ENCODE measurements at regions not wholly inside any gene's neighbourhood (a gene's known extent, or its start where the extent isn't known, plus 50 kb on each side); places are given as distances from the start of the nearest gene placed in this dataset.

DNA sequence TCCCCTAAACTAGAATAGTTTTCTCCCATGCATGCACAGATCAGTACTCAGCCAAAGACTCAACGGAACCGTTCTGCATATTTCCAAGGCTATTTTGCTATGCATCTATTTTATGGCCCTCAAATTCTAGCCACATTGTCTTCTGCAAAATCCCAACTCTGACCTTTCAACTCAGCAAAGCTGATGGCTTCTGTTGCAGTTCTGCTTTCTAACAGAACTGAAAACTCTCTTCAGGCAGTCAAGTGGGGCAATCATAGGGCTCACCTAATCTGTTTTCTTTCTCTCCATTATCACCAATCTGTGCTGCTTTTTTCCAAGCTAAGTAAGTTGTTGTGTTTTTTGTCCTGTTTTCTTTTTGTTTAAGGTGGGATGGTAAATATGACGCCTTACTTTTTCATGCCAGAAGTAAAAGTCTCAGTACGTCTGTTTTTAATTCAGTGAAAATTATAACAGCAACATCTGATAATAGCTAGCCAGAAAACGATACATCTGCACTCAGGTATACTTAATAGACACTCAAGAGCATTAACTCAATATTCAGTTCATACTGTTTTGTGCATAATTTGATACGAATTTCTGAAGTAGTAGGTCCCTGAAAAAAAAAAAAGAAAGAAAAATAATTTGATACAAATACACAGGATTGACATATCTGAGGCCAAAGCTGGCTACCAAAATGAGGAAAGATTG, 454.3 kb downstream of the TLE1 start:
- TF ChIP-seq, protein P1, sequence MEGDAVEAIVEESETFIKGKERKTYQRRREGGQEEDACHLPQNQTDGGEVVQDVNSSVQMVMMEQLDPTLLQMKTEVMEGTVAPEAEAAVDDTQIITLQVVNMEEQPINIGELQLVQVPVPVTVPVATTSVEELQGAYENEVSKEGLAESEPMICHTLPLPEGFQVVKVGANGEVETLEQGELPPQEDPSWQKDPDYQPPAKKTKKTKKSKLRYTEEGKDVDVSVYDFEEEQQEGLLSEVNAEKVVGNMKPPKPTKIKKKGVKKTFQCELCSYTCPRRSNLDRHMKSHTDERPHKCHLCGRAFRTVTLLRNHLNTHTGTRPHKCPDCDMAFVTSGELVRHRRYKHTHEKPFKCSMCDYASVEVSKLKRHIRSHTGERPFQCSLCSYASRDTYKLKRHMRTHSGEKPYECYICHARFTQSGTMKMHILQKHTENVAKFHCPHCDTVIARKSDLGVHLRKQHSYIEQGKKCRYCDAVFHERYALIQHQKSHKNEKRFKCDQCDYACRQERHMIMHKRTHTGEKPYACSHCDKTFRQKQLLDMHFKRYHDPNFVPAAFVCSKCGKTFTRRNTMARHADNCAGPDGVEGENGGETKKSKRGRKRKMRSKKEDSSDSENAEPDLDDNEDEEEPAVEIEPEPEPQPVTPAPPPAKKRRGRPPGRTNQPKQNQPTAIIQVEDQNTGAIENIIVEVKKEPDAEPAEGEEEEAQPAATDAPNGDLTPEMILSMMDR (IDR thresholded peaks at IDR 0.05) = no peak
- H3K27me3 Mint-ChIP-seq (ENCODE audit: insufficient read depth, low read depth) = no peaks in the 10 kb centered on the region
- H3K9me3 Mint-ChIP-seq = peaks cover 5% of the 10 kb centered on the region
- H3K27ac ChIP-seq = no peak overlapping the region
- peaks cover 2% of the 10 kb centered on the region for H3K36me3 Mint-ChIP-seq
- no peaks in the 10 kb centered on the region for H3K9me3 ChIP-seq (ENCODE audit: low read depth)
- H2AFZ ChIP-seq (replicated peaks) = peak overlapping the region; percentile 23
- no peak overlapping the region for H3K27ac Mint-ChIP-seq
- no peak overlapping the region for H3K9ac ChIP-seq
- H4K20me1 ChIP-seq (ENCODE audit: low read depth) = no peaks in the 10 kb centered on the region
- H3K4me3 Mint-ChIP-seq = no peak overlapping the region
- peak overlapping the region; percentile 24 for H3K4me2 ChIP-seq
- no peaks in the 10 kb centered on the region for H3K36me3 ChIP-seq
- no peak overlapping the region for H3K4me3 ChIP-seq
- H3K79me2 ChIP-seq (ENCODE audit: low read depth) = no peaks in the 10 kb centered on the region
- peaks cover 10% of the 10 kb centered on the region for H3K4me1 ChIP-seq
- peak; percentile 26 for DNase-seq (ENCODE audit: low spot score)
- H3K4me1 Mint-ChIP-seq = no peaks in the 10 kb centered on the region
- no peaks in the 10 kb centered on the region for H3K27me3 ChIP-seq
- H3F3A ChIP-seq (ENCODE audit: low read depth) = peaks cover 7% of the 10 kb centered on the region

DNA sequence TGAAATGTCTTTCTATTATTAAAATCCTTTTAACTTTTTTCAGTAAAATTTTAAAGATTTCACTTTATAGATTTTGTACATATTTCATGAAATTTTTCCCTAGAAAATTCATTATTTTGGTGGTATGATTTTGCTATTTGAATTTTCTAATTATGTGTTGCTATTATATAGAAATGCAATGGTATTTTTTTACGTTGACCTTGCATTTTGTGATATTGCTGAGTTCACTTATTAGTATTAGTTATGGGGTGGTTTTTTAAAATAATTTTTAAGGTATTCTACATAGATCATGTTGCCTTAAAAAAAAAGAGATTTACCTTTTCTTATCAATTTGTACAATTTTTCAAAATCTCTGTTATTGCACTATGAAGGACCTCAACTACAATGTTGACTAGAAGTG, 458.3 kb downstream of the TLE1 start:
- Mint-ChIP-seq H3K4me1 (peaks cover 16% of the 10 kb centered on the region), H3K4me3 (no peak overlapping the region), H3K36me3 (no peaks in the 10 kb centered on the region), H3K27ac (no peak overlapping the region), H3K27me3 (ENCODE audit: insufficient read depth, low read depth) (no peaks in the 10 kb centered on the region), H3K9me3 (no peaks in the 10 kb centered on the region)
- no peaks in the 10 kb centered on the region for H3K36me3 ChIP-seq
- no peak overlapping the region for H3K4me2 ChIP-seq
- no peak overlapping the region for H3K27ac ChIP-seq
- H3K79me2 ChIP-seq (ENCODE audit: low read depth) = no peaks in the 10 kb centered on the region
- no peak overlapping the region for H3K9ac ChIP-seq
- no peaks in the 10 kb centered on the region for H3K9me3 ChIP-seq (ENCODE audit: low read depth)
- peaks cover 23% of the 10 kb centered on the region for H3K4me1 ChIP-seq
- no peak for DNase-seq (ENCODE audit: low spot score)
- no peaks in the 10 kb centered on the region for H3K27me3 ChIP-seq
- no peaks in the 10 kb centered on the region for H4K20me1 ChIP-seq (ENCODE audit: low read depth)
- no peak overlapping the region for H3K4me3 ChIP-seq
- peaks cover 14% of the 10 kb centered on the region for H3F3A ChIP-seq (ENCODE audit: low read depth)
- TF ChIP-seq EZH2 (IDR thresholded peaks at IDR 0.05) (no peak), EZH2phosphoT487 (IDR thresholded peaks at IDR 0.05) (no peak)
- TF ChIP-seq, protein P1 (IDR thresholded peaks at IDR 0.05) = no peak
- no peak overlapping the region for H2AFZ ChIP-seq (replicated peaks)

DNA sequence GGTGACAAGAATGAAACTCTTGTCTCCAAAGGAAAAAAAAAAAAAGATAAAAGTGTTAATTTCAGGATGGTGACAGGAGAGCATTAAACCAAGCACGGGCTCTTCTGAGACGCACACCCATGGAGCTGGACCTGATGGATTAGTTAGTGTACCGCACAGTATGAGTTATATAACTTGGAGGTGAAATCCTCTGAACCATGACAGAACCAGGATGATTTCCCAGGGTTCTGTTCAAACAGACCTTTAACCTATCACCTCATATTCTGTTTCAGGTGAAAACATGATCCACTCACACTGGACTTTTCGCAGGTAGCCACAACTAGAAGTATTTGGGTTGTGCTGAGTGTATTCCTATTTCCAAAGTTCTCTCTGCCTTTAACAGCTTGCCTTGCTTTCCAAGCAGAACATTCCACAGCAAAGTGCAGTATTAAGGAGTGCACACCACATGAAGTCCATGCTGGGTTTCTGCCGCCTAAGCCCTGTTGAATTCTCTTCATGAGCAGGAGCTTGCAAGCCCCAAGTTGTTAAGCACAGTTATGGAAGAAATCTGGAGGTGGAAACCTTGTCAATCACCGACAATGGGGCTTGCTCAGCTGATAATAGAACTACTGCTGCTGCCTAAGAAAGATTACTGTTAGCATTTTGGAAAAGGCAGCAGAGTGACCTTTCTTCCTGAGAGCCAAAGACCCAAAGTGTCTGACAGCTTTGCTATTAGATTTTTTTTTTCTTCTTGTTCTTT, 461.7 kb downstream of the TLE1 start:
- Mint-ChIP-seq H3K27me3 (ENCODE audit: insufficient read depth, low read depth) (peaks cover 4% of the 10 kb centered on the region), H3K27ac (no peak overlapping the region), H3K4me1 (peaks cover 38% of the 10 kb centered on the region), H3K4me3 (no peak overlapping the region), H3K9me3 (no peaks in the 10 kb centered on the region), H3K36me3 (no peaks in the 10 kb centered on the region)
- Histone ChIP-seq H3K9ac (no peak overlapping the region), H3K27ac (peak overlapping the region; percentile 78), H3K27me3 (no peaks in the 10 kb centered on the region), H3F3A (ENCODE audit: low read depth) (peaks cover 20% of the 10 kb centered on the region), H3K9me3 (ENCODE audit: low read depth) (no peaks in the 10 kb centered on the region), H3K4me1 (peaks cover 25% of the 10 kb centered on the region), H2AFZ (replicated peaks) (no peak overlapping the region), H3K36me3 (no peaks in the 10 kb centered on the region), H4K20me1 (ENCODE audit: low read depth) (no peaks in the 10 kb centered on the region), H3K79me2 (ENCODE audit: low read depth) (no peaks in the 10 kb centered on the region), H3K4me3 (no peak overlapping the region), H3K4me2 (peak overlapping the region; percentile 24)
- TF ChIP-seq EZH2 (IDR thresholded peaks at IDR 0.05) (no peak), EZH2phosphoT487 (IDR thresholded peaks at IDR 0.05) (no peak)
- TF ChIP-seq, protein P1 (IDR thresholded peaks at IDR 0.05) = no peak
- DNase-seq (ENCODE audit: low spot score) = peak; percentile 14

Data from neural progenitor cell (in vitro differentiated cells).